Vagina (tissue), 2 donors: ENCODE measurements at regions not wholly inside any gene's neighbourhood (a gene's known extent, or its start where the extent isn't known, plus 50 kb on each side); places are given as distances from the start of the nearest gene placed in this dataset.

Experiments used
- CTCF ChIP-seq, 3 experiments: fragments of 450-650 bp in 2 of 3; fragments of 200-600 bp in 1 of 3; sonication (generic) in 1 of 3; IDR thresholded peaks; one replicate each; pipeline ENCODE4 v1.5.1; 2017 to 2019; ENCODE audit warnings: antibody characterized with exemption in 3 of 3, mild to moderate bottlenecking in 2 of 3, moderate library complexity in 2 of 3
- POLR2A ChIP-seq, 2 donors: fragments of 450-650 bp; IDR thresholded peaks; one replicate each; pipeline ENCODE4 v1.6.1; 2017; ENCODE audit warnings: antibody characterized with exemption in 2 of 2, mild to moderate bottlenecking in 2 of 2, moderate library complexity in 2 of 2

- TF ChIP-seq POLR2A (IDR thresholded peaks at IDR 0.05) (no peak), CTCF (IDR thresholded peaks at IDR 0.05) (no peak)
These were observed 99.8 kb upstream of the KCNH7 start for GRCh38 chr2:162938387-162938786.
